AG04450 (cell line): ENCODE measurements at regions not wholly inside any gene's neighbourhood (a gene's known extent, or its start where the extent isn't known, plus 50 kb on each side); places are given as distances from the start of the nearest gene placed in this dataset.

Experiments
- CTCF ChIA-PET: fragments of 300-600, 350-600 bp; formaldehyde crosslinking; extraction: SDS; loops from one replicate; lab custom pipeline; 2022; ENCODE audit warnings: antibody characterized with exemption, inconsistent platforms; lab: Charles Lee
- POLR2A ChIA-PET: fragments of 350-600 bp; formaldehyde crosslinking; extraction: SDS; loops from one replicate; lab custom pipeline; 2021; ENCODE audit warnings: antibody characterized with exemption, inconsistent platforms; lab: Yijun Ruan, JAX
- DNase-seq: peaks from one replicate; pipeline ENCODE4 v3.0.0-alpha.2; 2011; ENCODE audit warnings: low read depth, low spot score
- H3K27ac ChIP-seq: one replicate; pipeline ENCODE4 v1.5.1; 2012; ENCODE audit warnings: low read depth, low read length, control low read depth
- H3K27me3 ChIP-seq: one replicate; pipeline ENCODE4 v1.6.0; 2012; ENCODE audit warnings: low read length; ENCODE audit not compliant: control insufficient read depth, insufficient read depth
- H3K4me3 ChIP-seq: 2 replicates; pipeline ENCODE4 v1.5.1; 2011; ENCODE audit warnings: mild to moderate bottlenecking, low read depth, low read length, control low read depth
- H3K9me3 ChIP-seq: 2 replicates; pipeline ENCODE4 v1.5.1; 2012; ENCODE audit warnings: low read length; ENCODE audit not compliant: control insufficient read depth, insufficient read depth
- TF ChIP-seq, protein P1 (sequence below): IDR thresholded peaks from 2 replicates; pipeline ENCODE4 v1.5.1; 2011; ENCODE audit warnings: low read depth, low read length, control low read depth, inconsistent platforms

GRCh38 chr10:2972810-2973209 lies 94.5 kb upstream of the PFKP start:
- DNase-seq, result no peak
- H3K27ac ChIP-seq, result no peak overlapping the region
- ChIA-PET POLR2A (interaction anchor here (0.6 kb wide), 1 partner anchor 129 kb away, joined by 7 read pairs; no protein-coding TSS in a partner anchor), CTCF (interaction anchor here (2.2 kb wide), 1 partner anchor 71 kb away, joined by 8 read pairs; no protein-coding TSS in a partner anchor)
- no peak overlapping the region for H3K4me3 ChIP-seq
- TF ChIP-seq, protein P1, sequence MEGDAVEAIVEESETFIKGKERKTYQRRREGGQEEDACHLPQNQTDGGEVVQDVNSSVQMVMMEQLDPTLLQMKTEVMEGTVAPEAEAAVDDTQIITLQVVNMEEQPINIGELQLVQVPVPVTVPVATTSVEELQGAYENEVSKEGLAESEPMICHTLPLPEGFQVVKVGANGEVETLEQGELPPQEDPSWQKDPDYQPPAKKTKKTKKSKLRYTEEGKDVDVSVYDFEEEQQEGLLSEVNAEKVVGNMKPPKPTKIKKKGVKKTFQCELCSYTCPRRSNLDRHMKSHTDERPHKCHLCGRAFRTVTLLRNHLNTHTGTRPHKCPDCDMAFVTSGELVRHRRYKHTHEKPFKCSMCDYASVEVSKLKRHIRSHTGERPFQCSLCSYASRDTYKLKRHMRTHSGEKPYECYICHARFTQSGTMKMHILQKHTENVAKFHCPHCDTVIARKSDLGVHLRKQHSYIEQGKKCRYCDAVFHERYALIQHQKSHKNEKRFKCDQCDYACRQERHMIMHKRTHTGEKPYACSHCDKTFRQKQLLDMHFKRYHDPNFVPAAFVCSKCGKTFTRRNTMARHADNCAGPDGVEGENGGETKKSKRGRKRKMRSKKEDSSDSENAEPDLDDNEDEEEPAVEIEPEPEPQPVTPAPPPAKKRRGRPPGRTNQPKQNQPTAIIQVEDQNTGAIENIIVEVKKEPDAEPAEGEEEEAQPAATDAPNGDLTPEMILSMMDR, result no peak
- H3K27me3 ChIP-seq, result no peaks in the 10 kb centered on the region
- no peaks in the 10 kb centered on the region for H3K9me3 ChIP-seq

DNA sequence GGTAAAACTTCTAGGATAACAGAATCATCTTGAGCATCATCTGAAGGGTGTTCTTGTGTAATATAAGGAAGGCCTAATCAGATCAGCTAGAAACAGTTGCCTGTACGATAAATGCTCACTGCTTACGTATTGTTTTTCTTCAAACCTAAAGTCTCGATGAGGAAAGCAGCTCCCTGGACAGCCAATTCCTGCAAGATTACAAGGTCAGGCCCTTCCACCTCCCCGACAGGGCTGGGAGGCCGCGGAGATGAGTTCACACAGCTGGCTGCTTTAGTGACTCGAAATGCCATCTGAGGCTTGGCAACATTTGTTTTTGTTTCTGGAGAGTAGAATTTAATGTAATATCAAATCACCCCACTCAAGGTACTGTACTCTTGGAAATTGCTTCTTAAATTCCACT lies 95.1 kb upstream of the PFKP start:
- POLR2A ChIA-PET, result interaction anchor here (0.6 kb wide), 2 partner anchors 40 to 130 kb away, joined by 3 to 7 read pairs; no protein-coding TSS in a partner anchor
- no peak for DNase-seq
- H3K27me3 ChIP-seq, result no peaks in the 10 kb centered on the region

GRCh38 chr10:2970190-2970823 lies 97.0 kb upstream of the PFKP start:
- Histone ChIP-seq H3K4me3 (no peak overlapping the region), H3K27ac (no peak overlapping the region), H3K27me3 (no peaks in the 10 kb centered on the region), H3K9me3 (no peaks in the 10 kb centered on the region)
- ChIA-PET POLR2A (no interaction called here), CTCF (interaction anchor here (1.6 to 2.5 kb wide), 2 partner anchors 42 to 74 kb away, joined by 8 to 13 read pairs; no protein-coding TSS in a partner anchor)
- DNase-seq, result no peak
- TF ChIP-seq, protein P1, result no peak

More for the DNA sequence above, 95.1 kb upstream of the PFKP start:
- CTCF ChIA-PET, result interaction anchor here (2.2 to 2.5 kb wide), 2 partner anchors 44 to 72 kb away, joined by 8 to 13 read pairs; no protein-coding TSS in a partner anchor
- Histone ChIP-seq H3K27ac (no peak overlapping the region), H3K9me3 (no peaks in the 10 kb centered on the region), H3K4me3 (no peak overlapping the region)
- TF ChIP-seq, protein P1, result no peak

- TF ChIP-seq, protein P1, result no peak
- ChIA-PET POLR2A (no interaction called here), CTCF (interaction anchor here (0.9 to 2.3 kb wide), 6 partner anchors 10 to 75 kb away, joined by 3 to 17 read pairs (median 5); no protein-coding TSS in a partner anchor)
- H3K27me3 ChIP-seq, result no peaks in the 10 kb centered on the region
- no peak for DNase-seq
- H3K27ac ChIP-seq, result no peak overlapping the region
- H3K9me3 ChIP-seq, result no peaks in the 10 kb centered on the region
- H3K4me3 ChIP-seq, result no peak overlapping the region
Observed at GRCh38 chr10:2968401-2969058, 98.8 kb upstream of the PFKP start.

- H3K27ac ChIP-seq, result no peak overlapping the region
- TF ChIP-seq, protein P1, result no peak
- no peak for DNase-seq
- H3K9me3 ChIP-seq, result no peaks in the 10 kb centered on the region; the same call in 1 of the 2 replicates
- ChIA-PET CTCF (interaction anchor here (1.1 to 1.5 kb wide), 2 partner anchors 38 to 77 kb away, joined by 3 to 5 read pairs; no protein-coding TSS in a partner anchor), POLR2A (no interaction called here)
- no peak overlapping the region for H3K4me3 ChIP-seq
- no peaks in the 10 kb centered on the region for H3K27me3 ChIP-seq
Observed at GRCh38 chr10:2966134-2966533, 101.2 kb upstream of the PFKP start.
